ENCODE measurements at regions not wholly inside any gene's neighbourhood (a gene's known extent, or its start where the extent isn't known, plus 50 kb on each side); places are given as distances from the start of the nearest gene placed in this dataset.
A peak's percentile ranks its signal among the peaks of the same experiment; 100 is the strongest.

DNA sequence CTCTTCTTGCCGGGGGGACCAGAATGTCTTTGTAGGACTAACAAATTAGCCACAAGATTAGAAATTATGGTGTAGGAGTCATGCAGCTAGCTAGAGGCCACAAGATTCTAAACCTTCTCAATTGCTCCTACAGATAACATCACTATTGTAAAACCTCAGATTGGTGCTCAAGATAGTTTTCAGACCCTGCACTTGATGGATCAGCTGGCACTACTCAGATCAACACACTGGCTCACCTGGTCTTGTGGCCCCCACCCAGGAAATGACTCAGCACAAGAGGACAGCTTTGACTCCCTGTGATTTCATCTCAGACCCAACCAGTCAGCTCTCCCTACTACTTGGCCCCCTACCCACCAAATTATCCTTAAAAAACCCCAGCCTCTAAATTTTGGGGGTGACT lies 124.1 kb upstream of the RASGRP1 start:
- H3K4me3 ChIP-seq (ENCODE audit: low read depth, low read length), result no peak overlapping the region
- TF ChIP-seq, protein P1, sequence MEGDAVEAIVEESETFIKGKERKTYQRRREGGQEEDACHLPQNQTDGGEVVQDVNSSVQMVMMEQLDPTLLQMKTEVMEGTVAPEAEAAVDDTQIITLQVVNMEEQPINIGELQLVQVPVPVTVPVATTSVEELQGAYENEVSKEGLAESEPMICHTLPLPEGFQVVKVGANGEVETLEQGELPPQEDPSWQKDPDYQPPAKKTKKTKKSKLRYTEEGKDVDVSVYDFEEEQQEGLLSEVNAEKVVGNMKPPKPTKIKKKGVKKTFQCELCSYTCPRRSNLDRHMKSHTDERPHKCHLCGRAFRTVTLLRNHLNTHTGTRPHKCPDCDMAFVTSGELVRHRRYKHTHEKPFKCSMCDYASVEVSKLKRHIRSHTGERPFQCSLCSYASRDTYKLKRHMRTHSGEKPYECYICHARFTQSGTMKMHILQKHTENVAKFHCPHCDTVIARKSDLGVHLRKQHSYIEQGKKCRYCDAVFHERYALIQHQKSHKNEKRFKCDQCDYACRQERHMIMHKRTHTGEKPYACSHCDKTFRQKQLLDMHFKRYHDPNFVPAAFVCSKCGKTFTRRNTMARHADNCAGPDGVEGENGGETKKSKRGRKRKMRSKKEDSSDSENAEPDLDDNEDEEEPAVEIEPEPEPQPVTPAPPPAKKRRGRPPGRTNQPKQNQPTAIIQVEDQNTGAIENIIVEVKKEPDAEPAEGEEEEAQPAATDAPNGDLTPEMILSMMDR (IDR thresholded peaks at IDR 0.05; ENCODE audit: borderline replicate concordance, insufficient read depth, low read depth, low read length), result no peak

DNA sequence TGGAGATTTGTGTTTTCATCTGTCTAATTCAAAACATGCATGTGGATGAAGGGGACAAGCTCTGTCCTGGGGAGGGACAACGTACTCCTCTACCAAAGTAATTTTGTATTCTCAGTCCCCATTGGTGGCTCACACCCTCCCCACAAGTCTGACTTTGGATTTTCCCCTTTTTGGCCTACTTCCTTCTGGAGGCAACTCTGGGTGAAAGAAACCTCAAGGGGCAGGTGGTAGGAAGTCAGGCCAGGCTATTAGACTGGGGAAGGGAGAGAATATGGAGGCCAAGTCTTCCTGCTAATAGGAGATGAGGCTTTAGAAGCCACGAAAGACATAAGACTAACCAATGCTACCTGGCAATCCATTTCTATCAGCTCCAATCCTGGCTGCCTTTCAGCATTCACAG lies 124.9 kb upstream of the RASGRP1 start:
- TF ChIP-seq, protein P1 (IDR thresholded peaks at IDR 0.05; ENCODE audit: borderline replicate concordance, insufficient read depth, low read depth, low read length), result no peak
- H3K4me3 ChIP-seq (ENCODE audit: low read depth, low read length), result no peak overlapping the region

DNA sequence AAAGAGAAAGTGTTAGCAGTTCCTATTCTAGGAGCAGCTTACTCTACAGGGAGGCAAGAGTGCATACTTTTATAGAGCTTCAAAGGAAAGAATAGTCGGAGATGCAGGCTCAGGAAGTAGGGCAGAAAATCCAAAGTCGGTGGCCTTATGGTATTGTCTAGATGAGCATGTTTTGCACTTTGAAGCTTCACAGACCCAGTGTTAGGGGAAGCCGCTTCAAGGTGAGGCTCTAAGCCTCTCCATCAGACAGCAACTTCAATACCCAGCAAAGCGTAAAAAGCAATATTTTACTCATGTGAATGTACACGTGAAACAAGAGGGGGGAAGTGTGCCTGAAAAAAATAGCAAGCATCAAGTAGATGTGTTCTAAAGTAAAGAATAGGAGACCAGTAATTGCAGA lies 125.6 kb upstream of the RASGRP1 start:
- no peak overlapping the region for H3K4me3 ChIP-seq (ENCODE audit: low read depth, low read length)
- TF ChIP-seq, protein P1 (IDR thresholded peaks at IDR 0.05; ENCODE audit: borderline replicate concordance, insufficient read depth, low read depth, low read length), result no peak

DNA sequence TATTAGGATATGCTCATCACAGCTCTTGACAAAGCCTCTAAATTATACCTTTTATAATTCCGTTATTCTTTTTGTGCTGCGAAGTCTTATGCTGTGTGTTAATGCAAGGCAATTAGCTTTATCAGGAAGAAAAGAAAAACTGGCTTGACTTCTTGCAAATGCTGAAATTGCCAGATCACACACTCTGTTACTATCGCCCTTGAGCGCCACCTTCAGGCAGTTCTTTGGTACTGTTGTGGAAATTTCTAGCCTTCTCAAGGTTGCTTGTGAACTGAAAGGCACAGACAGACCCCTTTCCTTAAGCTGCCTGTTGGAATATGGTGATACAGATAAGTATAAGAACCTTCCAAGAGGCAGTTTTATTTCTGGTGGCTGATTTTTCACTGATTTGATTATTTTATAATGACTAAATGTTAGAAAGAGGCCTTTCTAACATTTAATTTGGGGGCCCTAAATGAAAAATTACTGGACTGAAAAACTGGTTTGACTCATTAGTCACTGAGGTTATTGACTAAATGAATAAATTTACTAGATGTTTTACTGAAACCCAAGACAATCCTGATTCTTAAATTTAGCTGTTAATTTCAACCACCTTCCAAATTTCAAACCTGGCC lies 126.2 kb upstream of the RASGRP1 start:
- TF ChIP-seq, protein P1 (IDR thresholded peaks at IDR 0.05; ENCODE audit: borderline replicate concordance, insufficient read depth, low read depth, low read length), result peak; percentile 75
- no peak overlapping the region for H3K4me3 ChIP-seq (ENCODE audit: low read depth, low read length)

DNA sequence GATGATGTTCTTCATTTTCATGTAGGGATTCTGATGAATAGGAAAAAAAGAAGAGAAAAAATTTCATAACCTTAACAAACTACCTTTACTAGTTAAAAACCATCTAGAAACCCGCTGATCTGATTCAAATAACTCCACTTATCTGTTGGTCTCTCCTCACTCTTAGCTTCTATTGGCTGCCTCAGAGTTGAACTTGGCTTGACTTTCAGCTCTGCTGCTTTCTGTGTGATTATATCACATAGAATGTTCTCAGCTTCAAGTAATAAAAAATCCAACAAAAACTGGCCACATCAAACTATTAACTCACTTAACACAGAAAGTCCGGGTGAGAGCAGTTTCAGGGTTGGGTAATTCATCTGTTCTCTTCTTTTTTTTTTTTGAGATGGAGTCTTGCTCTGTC lies 126.8 kb upstream of the RASGRP1 start:
- no peak overlapping the region for H3K4me3 ChIP-seq (ENCODE audit: low read depth, low read length)
- TF ChIP-seq, protein P1 (IDR thresholded peaks at IDR 0.05; ENCODE audit: borderline replicate concordance, insufficient read depth, low read depth, low read length), result no peak

DNA sequence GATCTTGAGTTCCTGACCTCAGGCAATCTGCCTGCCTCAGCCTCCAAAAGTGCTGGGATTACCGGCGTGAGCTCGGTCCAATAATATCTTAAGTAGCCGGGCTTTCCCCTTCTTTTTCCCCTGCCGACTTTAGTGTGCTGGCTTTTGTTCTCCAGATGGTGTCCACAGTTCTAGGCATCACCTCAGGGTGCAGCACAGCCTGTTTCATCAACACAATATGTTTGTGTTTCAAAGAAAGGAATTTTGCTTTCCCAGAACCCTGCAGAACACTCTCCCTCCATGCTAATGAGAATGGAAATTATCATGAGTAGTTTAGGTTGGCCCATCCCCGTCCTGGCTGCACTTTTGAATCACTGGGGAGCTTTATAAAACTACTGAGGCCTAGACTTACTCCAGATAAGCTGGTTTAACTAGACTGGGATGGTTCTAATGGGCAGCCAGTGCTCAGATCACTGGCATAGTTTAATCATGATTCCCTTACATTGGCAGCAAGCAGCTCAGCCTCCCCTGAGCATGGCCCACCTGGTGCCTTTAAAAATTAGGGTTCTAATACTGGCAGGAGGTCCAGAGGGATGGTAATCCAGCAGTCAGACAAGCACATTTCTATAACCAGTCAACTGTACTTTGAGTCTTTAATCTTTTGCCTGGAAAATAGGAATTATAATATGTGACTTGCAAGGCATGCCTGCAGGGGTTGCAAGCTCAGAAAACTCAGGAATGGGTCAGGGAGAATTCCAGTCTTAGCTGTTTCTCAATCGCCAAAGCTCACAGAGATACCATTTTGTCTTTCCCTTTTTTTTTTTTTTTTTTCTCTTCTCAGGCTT lies 127.6 kb upstream of the RASGRP1 start:
- TF ChIP-seq, protein P1 (IDR thresholded peaks at IDR 0.05; ENCODE audit: borderline replicate concordance, insufficient read depth, low read depth, low read length), result no peak
- no peak overlapping the region for H3K4me3 ChIP-seq (ENCODE audit: low read depth, low read length)

DNA sequence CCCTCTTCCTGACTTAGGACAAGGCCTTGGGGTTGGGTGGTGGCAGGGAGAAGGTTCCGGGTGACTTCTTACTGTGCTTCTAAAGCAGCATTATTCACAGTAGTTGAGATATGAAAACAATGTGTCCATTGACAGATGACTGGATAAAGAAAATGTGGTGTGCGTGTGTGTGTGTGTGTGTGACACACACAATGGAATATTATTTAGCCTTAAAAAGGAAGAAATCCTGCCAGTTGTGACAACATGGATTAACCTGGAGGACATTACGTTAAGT lies 128.1 kb upstream of the RASGRP1 start:
- H3K4me3 ChIP-seq (ENCODE audit: low read depth, low read length), result no peak overlapping the region
- TF ChIP-seq, protein P1 (IDR thresholded peaks at IDR 0.05; ENCODE audit: borderline replicate concordance, insufficient read depth, low read depth, low read length), result no peak

All from GM12875 (cell line).